PFSK-1 (cell line): ENCODE measurements at regions not wholly inside any gene's neighbourhood (a gene's known extent, or its start where the extent isn't known, plus 50 kb on each side); places are given as distances from the start of the nearest gene placed in this dataset.

Source experiments
- FOXP2 ChIP-seq: optimal IDR thresholded peaks from 2 replicates; pipeline ENCODE3; 2011; ENCODE audit warnings: borderline replicate concordance, control low read depth, inconsistent platforms; ENCODE audit not compliant: insufficient read depth; ENCODE audit errors: extremely low read length, extremely low read depth
- POLR2AphosphoS5 ChIP-seq: IDR thresholded peaks from 2 replicates; pipeline ENCODE4 v1.6.1; 2012; ENCODE audit warnings: low read depth, mild to moderate bottlenecking, control low read depth, low read length, moderate library complexity

DNA sequence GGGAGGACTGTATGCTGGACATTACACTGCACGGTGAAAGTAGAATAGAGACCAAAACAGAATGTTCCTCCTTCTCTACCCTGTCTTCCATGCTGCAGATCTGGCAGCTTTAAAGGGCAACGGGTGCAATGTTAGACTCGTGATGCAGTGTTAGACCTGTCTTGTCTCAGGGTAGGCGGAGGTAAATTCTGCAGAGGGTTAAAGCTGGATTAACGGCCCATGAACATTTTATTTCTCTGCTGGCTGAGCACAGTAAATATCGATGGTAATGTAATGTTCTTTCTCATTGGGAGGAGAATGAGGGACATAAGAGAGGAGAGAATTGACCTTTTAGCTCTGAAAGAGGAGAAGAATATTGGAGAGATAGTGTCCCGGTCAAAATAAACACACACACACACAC, 178.9 kb downstream of the NMUR2 start:
- TF ChIP-seq POLR2AphosphoS5 (no peak), FOXP2 (no peak)
